CD14-positive monocyte (primary cell): ENCODE measurements at regions not wholly inside any gene's neighbourhood (a gene's known extent, or its start where the extent isn't known, plus 50 kb on each side); places are given as distances from the start of the nearest gene placed in this dataset.

ENCODE experiments used
- DNase-seq, 3 donors: peaks; one replicate each; pipeline ENCODE4 v3.0.0-alpha.2; 2011 to 2022
- H2AFZ ChIP-seq: 2 replicates; pipeline ENCODE4 v1.6.0; 2012; ENCODE audit warnings: mild to moderate bottlenecking, low read depth, low read length, inconsistent platforms; ENCODE audit not compliant: insufficient read depth, poor library complexity, severe bottlenecking
- H3K27ac ChIP-seq, 2 donors: 1 replicate in 1 of 2; 2 replicates in 1 of 2; pipeline ENCODE4 v1.5.1; 2012 to 2013; ENCODE audit warnings: low read length in 2 of 2, control low read depth in 1 of 2, inconsistent platforms in 1 of 2, low read depth in 1 of 2, mild to moderate bottlenecking in 1 of 2
- H3K27me3 ChIP-seq, 2 donors: one replicate each; pipeline versions ENCODE4 v1.6.0 to v1.6.1; 2011 to 2013; ENCODE audit warnings: low read length in 2 of 2; ENCODE audit not compliant: control insufficient read depth in 2 of 2, insufficient read depth in 2 of 2
- H3K36me3 ChIP-seq, 2 donors: replicated peaks in 1 of 2; 1 replicate in 1 of 2; 2 replicates in 1 of 2; pipeline versions ENCODE4 v1.5.1 to v1.6.1; 2012 to 2013; ENCODE audit warnings: low read length in 2 of 2, control low read depth in 1 of 2, inconsistent platforms in 1 of 2, mild to moderate bottlenecking in 1 of 2; ENCODE audit not compliant: insufficient read depth in 2 of 2, control insufficient read depth in 1 of 2
- H3K4me1 ChIP-seq, 2 donors: 1 replicate in 1 of 2; 2 replicates in 1 of 2; pipeline versions ENCODE4 v1.5.1 to v1.6.1; 2012 to 2013; ENCODE audit warnings: low read length in 2 of 2, control low read depth in 1 of 2, inconsistent platforms in 1 of 2, mild to moderate bottlenecking in 1 of 2, moderate library complexity in 1 of 2; ENCODE audit not compliant: insufficient read depth in 2 of 2, control insufficient read depth in 1 of 2
- H3K4me2 ChIP-seq: replicated peaks from 2 replicates; pipeline ENCODE3; 2012; ENCODE audit warnings: low read length, moderate library complexity, mild to moderate bottlenecking; ENCODE audit not compliant: poor library complexity, severe bottlenecking; ENCODE audit errors: extremely low read depth
- H3K4me3 ChIP-seq, 3 experiments: fragments of 200-600 bp in 1 of 3; sonication (generic) in 1 of 3; replicated peaks in 1 of 3; 1 replicate in 2 of 3; 2 replicates in 1 of 3; pipeline ENCODE4 v1.5.1; 2011 to 2013; ENCODE audit warnings: low read length in 3 of 3, mild to moderate bottlenecking in 3 of 3, control low read depth in 2 of 3, low read depth in 2 of 3, inconsistent platforms in 1 of 3, moderate library complexity in 1 of 3
- H3K79me2 ChIP-seq: 2 replicates; pipeline ENCODE4 v1.6.0; 2012; ENCODE audit warnings: mild to moderate bottlenecking, control low read depth, inconsistent platforms, low read length, moderate library complexity; ENCODE audit not compliant: insufficient read depth
- H3K9ac ChIP-seq: 2 replicates; pipeline ENCODE4 v1.6.0; 2017; ENCODE audit warnings: low read length, mild to moderate bottlenecking; ENCODE audit not compliant: insufficient read depth, poor library complexity, severe bottlenecking
- H3K9me3 ChIP-seq, 2 donors: replicated peaks in 1 of 2; 1 replicate in 1 of 2; 2 replicates in 1 of 2; pipeline versions ENCODE4 v1.5.1 to v1.6.1; 2012 to 2013; ENCODE audit warnings: low read length in 2 of 2, control low read depth in 1 of 2; ENCODE audit not compliant: control insufficient read depth in 1 of 2, insufficient read depth in 1 of 2
- H4K20me1 ChIP-seq: 2 replicates; pipeline ENCODE4 v1.6.0; 2012; ENCODE audit warnings: mild to moderate bottlenecking, low read length, control low read depth, moderate library complexity; ENCODE audit not compliant: insufficient read depth
- H3K27ac Mint-ChIP-seq, 7 donors: one replicate each; pipeline ENCODE4 v1.8.0; 2020; ENCODE audit warnings: mild to moderate bottlenecking in 7 of 7, mixed read lengths in 7 of 7, moderate library complexity in 6 of 7, inconsistent platforms in 2 of 7
- H3K27me3 Mint-ChIP-seq, 3 donors: one replicate each; pipeline ENCODE4 v1.8.0; 2021 to 2022; ENCODE audit warnings: low read depth in 3 of 3, mild to moderate bottlenecking in 3 of 3, mixed read lengths in 3 of 3, moderate library complexity in 3 of 3, inconsistent platforms in 1 of 3
- H3K36me3 Mint-ChIP-seq, 2 donors: one replicate each; pipeline ENCODE4 v1.8.0; 2020; ENCODE audit warnings: mixed read lengths in 2 of 2, inconsistent platforms in 1 of 2, mild to moderate bottlenecking in 1 of 2
- H3K4me1 Mint-ChIP-seq: one replicate; pipeline ENCODE4 v1.8.0; 2020; ENCODE audit warnings: mild to moderate bottlenecking, mixed read lengths
- H3K4me3 Mint-ChIP-seq, 2 donors: one replicate each; pipeline ENCODE4 v1.8.0; 2020; ENCODE audit warnings: mild to moderate bottlenecking in 2 of 2, mixed read lengths in 2 of 2, moderate library complexity in 1 of 2
- H3K9me3 Mint-ChIP-seq, 7 donors: one replicate each; pipeline ENCODE4 v1.8.0; 2020 to 2022; ENCODE audit warnings: mixed read lengths in 7 of 7, mild to moderate bottlenecking in 6 of 7, moderate library complexity in 6 of 7, inconsistent platforms in 2 of 7
- WGBS: methylation state at CpG from one replicate; pipeline ENCODE4 v1.1.5; 2013; ENCODE audit warnings: missing lambda C conversion rate; ENCODE audit not compliant: insufficient coverage; 5-methylcytosine and 5-hydroxymethylcytosine counted together
- intact Hi-C, 2 donors: fragments of 100-400 bp; cut with micrococcal nuclease; formaldehyde crosslinking; loops; one replicate each; pipeline versions ENCODE4 v1.15.0 to v1.15.1; 2023
- TF ChIP-seq, protein P1 (sequence below): fragments of 200-600 bp; IDR thresholded peaks from one replicate; pipeline ENCODE4 v1.8.0; 2022; ENCODE audit warnings: antibody characterized with exemption, mild to moderate bottlenecking

DNA sequence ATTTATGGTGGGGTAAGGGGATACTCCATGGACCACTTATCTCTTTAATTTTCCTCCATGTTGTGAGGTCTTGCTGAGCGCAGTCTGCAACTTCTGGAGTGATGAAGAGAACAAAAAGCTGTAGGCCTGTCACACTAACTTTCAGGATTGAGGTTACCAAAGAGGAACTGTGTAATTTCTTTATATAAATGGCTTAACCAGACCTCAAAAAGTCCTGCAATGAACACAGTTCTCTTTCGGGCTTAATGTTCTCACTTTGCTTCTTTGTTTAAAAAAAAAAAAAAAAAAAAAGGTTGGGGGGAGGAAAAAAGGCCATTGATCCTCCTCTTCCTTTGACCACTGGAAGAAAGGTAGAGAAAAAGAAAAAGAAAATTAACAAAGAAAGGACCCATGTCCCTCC is 86.8 kb upstream of the SOX9 start:
- no peaks in the 10 kb centered on the region for H3K36me3 Mint-ChIP-seq
- no peak for DNase-seq
- WGBS: no CpG with 5 or more reads among the region's 2 CpGs
- intact Hi-C loops: no loop called here
- no peaks in the 10 kb centered on the region for H3K4me1 Mint-ChIP-seq
- peak overlapping the region in 1 of 7 donors; percentile 16 for H3K27ac Mint-ChIP-seq
- TF ChIP-seq, protein P1, sequence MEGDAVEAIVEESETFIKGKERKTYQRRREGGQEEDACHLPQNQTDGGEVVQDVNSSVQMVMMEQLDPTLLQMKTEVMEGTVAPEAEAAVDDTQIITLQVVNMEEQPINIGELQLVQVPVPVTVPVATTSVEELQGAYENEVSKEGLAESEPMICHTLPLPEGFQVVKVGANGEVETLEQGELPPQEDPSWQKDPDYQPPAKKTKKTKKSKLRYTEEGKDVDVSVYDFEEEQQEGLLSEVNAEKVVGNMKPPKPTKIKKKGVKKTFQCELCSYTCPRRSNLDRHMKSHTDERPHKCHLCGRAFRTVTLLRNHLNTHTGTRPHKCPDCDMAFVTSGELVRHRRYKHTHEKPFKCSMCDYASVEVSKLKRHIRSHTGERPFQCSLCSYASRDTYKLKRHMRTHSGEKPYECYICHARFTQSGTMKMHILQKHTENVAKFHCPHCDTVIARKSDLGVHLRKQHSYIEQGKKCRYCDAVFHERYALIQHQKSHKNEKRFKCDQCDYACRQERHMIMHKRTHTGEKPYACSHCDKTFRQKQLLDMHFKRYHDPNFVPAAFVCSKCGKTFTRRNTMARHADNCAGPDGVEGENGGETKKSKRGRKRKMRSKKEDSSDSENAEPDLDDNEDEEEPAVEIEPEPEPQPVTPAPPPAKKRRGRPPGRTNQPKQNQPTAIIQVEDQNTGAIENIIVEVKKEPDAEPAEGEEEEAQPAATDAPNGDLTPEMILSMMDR: no peak
- Histone ChIP-seq H4K20me1 (no peaks in the 10 kb centered on the region), H3K9me3 (no peaks in the 10 kb centered on the region), H3K79me2 (no peaks in the 10 kb centered on the region), H2AFZ (no peak overlapping the region), H3K4me1 (no peaks in the 10 kb centered on the region), H3K27ac (no peak overlapping the region), H3K4me3 (no peak overlapping the region), H3K36me3 (no peaks in the 10 kb centered on the region), H3K4me2 (no peak overlapping the region), H3K27me3 (peaks cover 0 to 2% of the 10 kb centered on the region in 2 donors), H3K9ac (no peak overlapping the region)
- H3K27me3 Mint-ChIP-seq: peaks cover 0 to 13% (median 8%) of the 10 kb centered on the region in 3 donors
- H3K4me3 Mint-ChIP-seq: no peak overlapping the region
- H3K9me3 Mint-ChIP-seq: peaks cover 0 to 11% (median 0%) of the 10 kb centered on the region in 7 donors

DNA sequence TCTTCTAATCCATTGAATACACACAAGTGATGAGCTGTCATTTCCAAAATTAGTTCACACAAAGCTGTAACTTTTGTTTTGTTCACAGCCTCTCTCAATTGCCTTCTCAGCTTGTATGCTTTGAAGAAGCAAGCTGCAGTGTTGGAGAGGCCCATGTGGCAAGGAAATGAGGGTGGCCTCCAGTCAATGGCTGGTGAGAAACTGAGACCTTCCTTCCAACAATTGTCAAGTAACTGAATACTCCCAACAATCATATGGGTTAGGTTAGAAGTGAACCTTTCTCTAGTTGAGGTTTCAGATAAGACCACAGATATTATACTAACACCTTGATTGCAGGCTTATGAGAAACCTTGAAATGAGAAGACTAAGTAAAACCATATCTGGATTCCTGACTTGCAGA is 82.4 kb upstream of the SOX9 start:
- H3K4me1 Mint-ChIP-seq: no peaks in the 10 kb centered on the region
- intact Hi-C loops: no loop called here
- H3K9me3 Mint-ChIP-seq: peaks cover 0 to 5% (median 3%) of the 10 kb centered on the region in 7 donors
- TF ChIP-seq, protein P1: no peak
- H3K27ac ChIP-seq: no peak overlapping the region
- H3K9ac ChIP-seq: no peak overlapping the region
- H3K27me3 Mint-ChIP-seq: no peaks in the 10 kb centered on the region
- H3K27me3 ChIP-seq: no peaks in the 10 kb centered on the region
- DNase-seq: no peak
- H3K4me2 ChIP-seq: no peak overlapping the region
- H4K20me1 ChIP-seq: no peaks in the 10 kb centered on the region
- H3K4me3 Mint-ChIP-seq: no peak overlapping the region
- H2AFZ ChIP-seq: no peak overlapping the region
- H3K79me2 ChIP-seq: no peaks in the 10 kb centered on the region
- H3K9me3 ChIP-seq: peaks cover 0 to 2% of the 10 kb centered on the region in 2 donors
- H3K36me3 Mint-ChIP-seq: no peaks in the 10 kb centered on the region
- H3K27ac Mint-ChIP-seq: no peak overlapping the region
- H3K4me3 ChIP-seq: no peak overlapping the region
- H3K4me1 ChIP-seq: no peaks in the 10 kb centered on the region
- H3K36me3 ChIP-seq: no peaks in the 10 kb centered on the region
